Mesothelial cell of epicardium (in vitro differentiated cells): ENCODE measurements at regions not wholly inside any gene's neighbourhood (a gene's known extent, or its start where the extent isn't known, plus 50 kb on each side); places are given as distances from the start of the nearest gene placed in this dataset.

ENCODE experiments used
- DNase-seq, 2 experiments: peaks; one replicate each; pipeline ENCODE4 v3.0.0; 2021; ENCODE audit warnings: low spot score in 2 of 2; ENCODE audit not compliant: unreplicated experiment in 2 of 2
- H3K27ac Mint-ChIP-seq: 2 replicates; pipeline ENCODE4 v1.8.0; 2021; ENCODE audit warnings: mixed read lengths
- H3K27me3 Mint-ChIP-seq: 2 replicates; pipeline ENCODE4 v1.8.0; 2021; ENCODE audit warnings: low read depth, mixed read lengths
- H3K36me3 Mint-ChIP-seq: 2 replicates; pipeline ENCODE4 v1.8.0; 2021; ENCODE audit warnings: mixed read lengths
- H3K4me1 Mint-ChIP-seq: 2 replicates; pipeline ENCODE4 v1.8.0; 2021; ENCODE audit warnings: mixed read lengths
- H3K4me3 Mint-ChIP-seq: 2 replicates; pipeline ENCODE4 v1.8.0; 2021; ENCODE audit warnings: mild to moderate bottlenecking, moderate library complexity, mixed read lengths
- H3K9me3 Mint-ChIP-seq: 2 replicates; pipeline ENCODE4 v1.8.0; 2021; ENCODE audit warnings: mixed read lengths
- TF ChIP-seq, protein P1 (sequence below): fragments of 200-600 bp; sonication (generic); IDR thresholded peaks from one replicate; pipeline ENCODE4 v1.5.0; 2021; ENCODE audit warnings: antibody characterized with exemption; ENCODE audit not compliant: unreplicated experiment

DNA sequence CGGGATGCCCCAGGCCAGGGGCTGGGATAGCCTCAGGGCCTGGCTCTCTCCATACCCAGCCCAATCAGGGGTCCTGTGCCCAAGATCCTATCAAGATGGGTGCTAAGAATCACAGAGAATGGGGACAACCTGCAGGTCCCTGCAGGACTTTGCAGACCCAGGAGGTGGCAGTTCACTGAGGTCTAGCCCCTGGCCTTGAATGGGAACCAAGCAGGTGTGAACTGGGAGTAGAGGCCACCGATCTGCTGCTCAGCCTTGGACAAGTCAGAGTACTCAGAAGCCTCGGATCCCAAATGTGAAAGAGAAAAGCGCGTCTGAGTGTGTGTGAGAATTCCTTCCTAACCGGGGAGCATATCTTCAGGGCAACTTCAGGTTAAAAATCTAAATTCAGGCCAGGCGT lies 76.2 kb downstream of the ARL6IP4 start:
- no peaks in the 10 kb centered on the region for H3K9me3 Mint-ChIP-seq
- no peaks in the 10 kb centered on the region for H3K4me1 Mint-ChIP-seq
- no peak for DNase-seq
- no peaks in the 10 kb centered on the region for H3K27me3 Mint-ChIP-seq
- TF ChIP-seq, protein P1, sequence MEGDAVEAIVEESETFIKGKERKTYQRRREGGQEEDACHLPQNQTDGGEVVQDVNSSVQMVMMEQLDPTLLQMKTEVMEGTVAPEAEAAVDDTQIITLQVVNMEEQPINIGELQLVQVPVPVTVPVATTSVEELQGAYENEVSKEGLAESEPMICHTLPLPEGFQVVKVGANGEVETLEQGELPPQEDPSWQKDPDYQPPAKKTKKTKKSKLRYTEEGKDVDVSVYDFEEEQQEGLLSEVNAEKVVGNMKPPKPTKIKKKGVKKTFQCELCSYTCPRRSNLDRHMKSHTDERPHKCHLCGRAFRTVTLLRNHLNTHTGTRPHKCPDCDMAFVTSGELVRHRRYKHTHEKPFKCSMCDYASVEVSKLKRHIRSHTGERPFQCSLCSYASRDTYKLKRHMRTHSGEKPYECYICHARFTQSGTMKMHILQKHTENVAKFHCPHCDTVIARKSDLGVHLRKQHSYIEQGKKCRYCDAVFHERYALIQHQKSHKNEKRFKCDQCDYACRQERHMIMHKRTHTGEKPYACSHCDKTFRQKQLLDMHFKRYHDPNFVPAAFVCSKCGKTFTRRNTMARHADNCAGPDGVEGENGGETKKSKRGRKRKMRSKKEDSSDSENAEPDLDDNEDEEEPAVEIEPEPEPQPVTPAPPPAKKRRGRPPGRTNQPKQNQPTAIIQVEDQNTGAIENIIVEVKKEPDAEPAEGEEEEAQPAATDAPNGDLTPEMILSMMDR: no peak
- no peak overlapping the region for H3K27ac Mint-ChIP-seq
- H3K4me3 Mint-ChIP-seq: no peak overlapping the region
- no peaks in the 10 kb centered on the region for H3K36me3 Mint-ChIP-seq

DNA sequence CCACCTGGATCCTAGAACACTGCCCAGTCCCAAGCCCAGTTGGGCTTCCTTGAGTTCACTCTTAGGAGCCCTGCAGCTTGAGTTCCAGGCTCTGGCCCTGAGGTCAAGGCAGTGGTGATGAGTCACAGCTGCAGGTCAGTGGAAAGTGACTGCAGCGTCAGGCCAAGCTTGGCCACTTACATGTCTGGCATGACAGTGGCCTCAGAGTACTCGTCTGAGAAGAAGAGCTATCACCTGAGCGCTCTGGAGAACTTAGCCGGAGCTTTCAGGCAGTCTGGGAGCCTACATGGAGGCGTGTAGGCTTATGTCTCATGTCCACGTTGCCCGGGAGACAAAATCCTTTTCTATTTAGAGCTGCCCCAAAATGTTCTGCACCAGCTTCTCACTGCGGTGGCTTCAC lies 75.6 kb downstream of the ARL6IP4 start:
- Mint-ChIP-seq H3K27ac (no peak overlapping the region), H3K4me1 (no peaks in the 10 kb centered on the region), H3K27me3 (no peaks in the 10 kb centered on the region), H3K9me3 (no peaks in the 10 kb centered on the region), H3K4me3 (no peak overlapping the region), H3K36me3 (no peaks in the 10 kb centered on the region)
- DNase-seq: no peak
- TF ChIP-seq, protein P1: no peak

DNA sequence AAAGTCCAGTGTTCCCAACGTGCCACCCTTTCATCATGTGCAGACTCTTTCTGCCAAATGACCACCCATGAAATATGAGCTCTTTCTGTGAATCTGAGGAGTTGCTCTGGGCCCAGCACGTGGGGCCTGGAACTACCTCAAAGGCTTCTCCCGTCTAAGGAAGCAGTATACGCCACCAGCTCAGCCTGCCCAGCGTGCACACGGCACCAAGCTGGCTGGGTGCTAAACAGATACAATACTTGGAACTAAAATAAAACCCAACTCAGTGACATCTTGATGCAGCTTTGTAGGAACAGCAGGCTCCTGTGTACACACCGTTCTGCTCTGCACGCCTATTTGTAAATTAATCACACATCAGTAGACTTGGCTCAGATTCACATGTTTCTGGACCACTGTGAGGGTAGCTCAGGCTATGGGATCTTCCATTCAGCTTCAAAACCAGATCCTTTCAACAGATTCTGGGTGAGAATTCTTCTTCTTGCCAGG lies 74.8 kb downstream of the ARL6IP4 start:
- peaks cover 3% of the 10 kb centered on the region for H3K4me1 Mint-ChIP-seq
- TF ChIP-seq, protein P1: no peak
- H3K4me3 Mint-ChIP-seq: no peak overlapping the region
- H3K36me3 Mint-ChIP-seq: no peaks in the 10 kb centered on the region
- no peak for DNase-seq
- H3K9me3 Mint-ChIP-seq: no peaks in the 10 kb centered on the region
- H3K27me3 Mint-ChIP-seq: no peaks in the 10 kb centered on the region
- H3K27ac Mint-ChIP-seq: no peak overlapping the region

DNA sequence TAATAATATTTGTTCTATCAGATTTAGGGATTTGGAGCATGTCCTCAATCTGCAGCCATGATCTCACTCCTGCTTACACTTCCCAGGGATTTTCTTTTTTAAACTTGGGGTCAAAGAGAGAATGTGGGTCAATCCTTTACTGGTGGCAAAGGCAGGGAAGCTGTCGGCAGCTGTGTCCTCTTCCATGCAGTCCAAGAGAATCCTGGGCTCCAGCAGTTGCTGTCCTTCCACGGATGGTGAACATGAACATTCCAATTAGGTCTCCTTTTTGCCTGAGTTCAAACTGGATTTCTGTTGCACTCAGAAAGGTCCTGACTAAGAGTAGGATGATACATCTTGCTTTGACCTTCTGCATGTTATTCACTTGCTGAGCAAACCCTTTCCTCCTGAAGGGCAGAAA lies 73.9 kb downstream of the ARL6IP4 start:
- Mint-ChIP-seq H3K27me3 (no peaks in the 10 kb centered on the region), H3K36me3 (no peaks in the 10 kb centered on the region), H3K4me1 (peaks cover 3% of the 10 kb centered on the region), H3K4me3 (no peak overlapping the region), H3K9me3 (no peaks in the 10 kb centered on the region), H3K27ac (no peak overlapping the region)
- DNase-seq: no peak
- TF ChIP-seq, protein P1: no peak

DNA sequence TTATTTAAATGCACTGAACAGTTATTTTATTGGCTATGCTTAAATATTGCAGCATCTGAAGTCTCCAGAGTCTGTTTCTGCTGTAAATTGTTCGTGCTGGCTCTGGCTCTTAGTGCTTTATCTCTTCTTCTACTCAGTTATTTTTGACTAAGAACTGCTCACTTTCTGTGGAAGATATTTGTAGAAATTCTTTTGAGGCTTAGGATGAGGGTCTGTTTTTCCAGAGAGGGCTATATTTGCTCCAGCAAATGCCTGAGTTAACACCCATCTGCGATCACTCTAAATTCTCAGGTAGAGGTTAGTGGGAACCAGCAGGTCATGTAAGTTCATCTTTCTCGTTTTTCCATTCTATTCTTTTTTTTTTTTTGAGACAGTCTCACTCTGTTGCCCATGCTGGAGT lies 71.1 kb downstream of the ARL6IP4 start:
- H3K27me3 Mint-ChIP-seq: no peaks in the 10 kb centered on the region
- no peak overlapping the region for H3K27ac Mint-ChIP-seq
- TF ChIP-seq, protein P1: no peak
- no peak for DNase-seq
- H3K4me3 Mint-ChIP-seq: no peak overlapping the region
- no peaks in the 10 kb centered on the region for H3K9me3 Mint-ChIP-seq
- H3K4me1 Mint-ChIP-seq: peaks cover 3% of the 10 kb centered on the region
- no peaks in the 10 kb centered on the region for H3K36me3 Mint-ChIP-seq

DNA sequence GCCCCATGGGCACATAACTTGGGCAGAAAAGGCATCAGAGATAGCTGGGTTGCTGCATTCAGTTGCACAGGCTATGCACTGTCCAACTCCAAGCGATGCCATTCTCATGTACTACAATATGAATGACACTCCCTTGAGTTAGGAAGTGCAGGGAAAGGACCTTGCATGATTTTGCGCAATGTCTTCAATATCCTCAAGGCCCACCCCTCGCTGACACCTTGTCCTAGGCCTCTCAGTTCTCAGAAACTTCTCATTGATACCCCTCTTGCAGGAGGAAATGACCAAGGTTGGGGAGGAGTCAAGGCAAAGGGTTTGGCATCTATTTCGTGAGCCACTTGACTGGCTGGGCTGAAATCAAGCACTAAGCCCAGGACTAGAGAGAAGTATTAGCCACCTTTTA lies 70.4 kb downstream of the ARL6IP4 start:
- no peaks in the 10 kb centered on the region for H3K36me3 Mint-ChIP-seq
- no peaks in the 10 kb centered on the region for H3K27me3 Mint-ChIP-seq
- TF ChIP-seq, protein P1: no peak
- H3K9me3 Mint-ChIP-seq: no peaks in the 10 kb centered on the region
- H3K4me3 Mint-ChIP-seq: no peak overlapping the region
- H3K4me1 Mint-ChIP-seq: peaks cover 3% of the 10 kb centered on the region
- no peak overlapping the region for H3K27ac Mint-ChIP-seq
- no peak for DNase-seq
